Stimulated activated naive CD4-positive, alpha-beta T cell (primary cell): ENCODE measurements at regions not wholly inside any gene's neighbourhood (a gene's known extent, or its start where the extent isn't known, plus 50 kb on each side); places are given as distances from the start of the nearest gene placed in this dataset.

Experiments
- DNase-seq, 6 experiments: peaks; one replicate each; lab custom pipeline; 2025; lab: John Stamatoyannopoulos, UW

DNA sequence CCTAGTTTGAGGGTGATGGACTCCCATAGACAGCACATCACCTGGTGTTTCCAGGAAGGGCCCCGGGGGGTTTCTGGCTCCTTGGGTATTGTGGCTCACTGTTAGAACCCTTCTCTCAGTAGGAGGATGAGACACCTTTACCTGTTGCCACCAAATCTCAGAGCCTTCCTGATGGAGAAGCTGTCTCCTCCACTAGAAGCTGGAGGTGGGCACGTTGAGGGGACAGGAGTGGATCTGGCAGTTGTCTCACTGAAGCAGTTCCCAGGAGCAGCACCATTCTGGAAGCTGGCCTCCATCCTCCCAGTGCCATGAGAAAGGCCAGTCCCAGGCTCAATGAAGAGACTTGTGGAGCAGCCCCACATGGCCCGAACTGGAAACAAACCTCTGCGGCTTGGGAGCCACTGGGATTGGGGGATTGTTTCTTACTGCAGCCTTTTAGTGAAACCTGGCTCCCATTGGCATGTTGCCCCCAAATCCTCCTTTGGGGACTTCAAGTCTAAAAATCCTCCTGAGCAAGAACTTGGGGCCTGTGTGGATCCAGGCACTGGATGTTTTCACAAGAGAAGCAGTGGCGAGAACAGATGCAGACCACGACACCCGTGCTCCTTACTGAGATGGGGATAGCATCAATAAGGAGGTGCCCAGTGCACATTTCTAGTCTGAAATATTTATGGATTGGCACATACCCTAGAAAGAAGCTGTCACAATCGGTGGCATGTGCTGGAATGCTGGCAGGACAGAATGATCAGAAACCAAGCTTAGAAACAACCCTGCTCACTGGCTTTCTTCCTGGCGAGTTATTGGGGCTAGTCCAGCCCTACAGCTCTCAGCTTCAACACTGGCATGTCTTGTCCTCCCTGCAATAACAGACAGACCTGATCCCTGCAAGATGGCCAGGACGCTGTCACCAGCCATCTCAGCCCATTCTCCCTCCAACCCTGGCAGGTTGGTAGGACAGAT is 223.7 kb upstream of the AJAP1 start:
- DNase-seq = no peak

DNA sequence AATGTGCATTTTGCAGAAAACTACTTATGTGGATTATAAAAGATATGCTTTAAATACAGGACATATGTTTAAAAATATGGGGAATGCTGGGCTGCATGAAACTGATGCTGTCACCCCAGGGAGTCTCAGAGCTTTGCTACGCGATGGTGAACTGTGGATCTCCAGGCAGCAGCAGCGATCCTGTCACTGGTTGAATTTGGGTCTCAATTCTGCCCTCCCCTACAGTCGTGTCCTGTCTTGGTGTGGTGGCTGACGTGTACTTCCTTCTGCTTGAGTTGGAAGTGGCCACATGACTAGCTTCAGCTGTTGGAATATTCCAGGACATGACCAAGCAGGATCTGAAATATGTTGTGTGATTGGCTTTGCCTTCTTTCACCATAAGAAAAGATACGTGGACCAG is 222.9 kb upstream of the AJAP1 start:
- DNase-seq = no peak

DNA sequence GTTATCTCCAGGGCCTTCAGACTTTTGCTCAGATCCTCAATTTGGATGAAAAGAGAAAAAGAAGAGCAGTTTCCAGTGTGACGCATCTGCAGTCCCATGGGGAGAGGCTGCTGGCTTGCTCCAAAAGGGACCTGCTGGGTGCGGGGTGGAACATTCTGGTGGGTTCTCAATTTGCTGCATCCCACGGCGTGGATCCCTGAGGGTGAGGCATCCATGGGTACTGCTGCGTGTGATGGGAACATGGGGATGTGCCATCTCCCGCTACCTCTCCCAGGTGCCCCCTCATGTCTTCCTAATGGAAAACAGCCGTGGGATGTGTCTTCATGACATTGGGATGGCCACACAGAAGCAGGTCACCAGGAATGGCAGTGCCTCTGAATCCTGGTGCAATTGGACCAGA is 221.3 kb upstream of the AJAP1 start:
- no peak for DNase-seq

DNA sequence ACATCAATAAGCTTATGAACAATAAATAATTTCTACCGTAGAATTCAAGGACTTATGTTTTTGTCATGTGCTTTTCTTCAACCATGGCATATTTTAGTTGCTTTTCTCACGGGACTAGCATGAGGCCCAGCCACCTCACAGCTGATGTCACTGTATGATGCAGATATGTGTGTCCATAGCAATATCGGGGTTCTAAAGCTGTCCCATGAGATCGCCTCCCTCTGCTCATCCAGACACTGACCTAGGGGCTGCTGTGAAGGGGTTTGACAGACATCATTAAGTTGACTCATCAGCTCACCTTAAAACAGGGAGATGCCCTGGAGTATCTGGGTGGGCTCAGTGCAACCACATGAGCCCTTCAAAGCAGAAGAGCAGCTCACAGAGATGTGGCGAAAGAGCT is 210.3 kb upstream of the AJAP1 start:
- DNase-seq = no peak

DNA sequence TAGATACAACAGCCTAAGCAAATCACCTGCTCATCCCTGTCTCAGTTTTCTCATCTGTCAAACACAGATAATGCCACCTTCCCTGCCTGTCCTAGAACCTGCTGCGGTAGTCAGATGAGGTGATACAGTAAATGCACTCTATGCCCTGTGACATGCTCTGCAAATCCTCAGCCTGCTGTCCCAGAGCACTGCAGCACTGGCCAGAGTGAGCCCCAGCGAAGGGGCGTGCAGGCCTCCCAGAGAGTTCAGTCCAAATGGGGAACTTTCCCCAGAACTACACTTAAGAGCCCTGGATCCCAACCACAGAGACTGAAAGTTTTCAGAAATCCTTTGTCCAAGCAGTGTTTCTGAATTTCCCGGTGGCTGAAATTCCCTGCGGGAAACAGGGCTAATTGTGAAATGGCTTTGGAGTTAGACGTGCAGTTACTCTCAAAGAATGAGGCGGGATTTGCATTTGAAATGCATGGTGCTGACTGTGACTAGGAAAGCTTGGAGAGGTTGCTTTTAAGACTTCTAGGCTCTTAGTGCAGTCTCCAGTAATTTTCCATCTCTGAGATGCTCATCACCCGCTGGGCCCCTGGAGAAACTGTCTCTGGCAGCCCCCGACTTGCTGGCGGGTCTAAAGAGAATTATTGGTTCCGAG is 206.5 kb upstream of the AJAP1 start:
- DNase-seq = no peak

DNA sequence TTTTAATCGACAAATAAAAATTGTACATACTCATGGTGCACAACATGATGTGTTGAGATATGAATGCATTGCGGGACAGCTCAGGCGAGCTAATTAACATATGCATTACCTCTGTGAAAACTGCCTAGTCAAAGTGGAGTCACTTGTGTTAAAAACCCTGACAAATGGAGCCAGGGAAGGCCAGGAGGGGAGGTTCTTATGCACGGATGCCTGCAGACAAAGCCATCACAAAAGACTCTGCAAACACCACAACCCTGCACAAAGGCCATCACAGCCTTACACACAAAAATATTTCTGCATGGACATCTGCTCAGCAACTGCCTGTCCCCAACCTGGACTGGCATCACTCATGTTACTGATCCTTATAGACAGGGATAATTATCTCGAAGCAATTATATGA is 204.4 kb upstream of the AJAP1 start:
- no peak for DNase-seq

DNA sequence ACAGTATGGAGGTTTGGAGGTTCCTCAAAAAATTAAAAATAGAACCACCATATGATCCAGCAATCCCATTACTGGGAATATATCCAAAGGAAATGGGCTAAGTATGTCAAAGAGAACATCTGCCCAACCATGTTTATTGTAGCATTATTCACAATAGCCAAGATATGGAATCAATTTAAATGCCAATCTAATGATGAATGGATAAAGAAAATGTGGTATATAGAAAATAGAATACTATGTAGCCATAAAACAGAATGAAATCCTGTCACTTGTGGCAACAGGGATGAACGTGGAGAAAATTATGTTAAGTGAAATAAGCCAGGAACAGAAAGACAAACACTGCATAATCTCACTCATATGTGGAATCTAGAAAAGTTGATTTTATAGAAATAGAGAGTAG is 201.7 kb upstream of the AJAP1 start:
- no peak for DNase-seq

DNA sequence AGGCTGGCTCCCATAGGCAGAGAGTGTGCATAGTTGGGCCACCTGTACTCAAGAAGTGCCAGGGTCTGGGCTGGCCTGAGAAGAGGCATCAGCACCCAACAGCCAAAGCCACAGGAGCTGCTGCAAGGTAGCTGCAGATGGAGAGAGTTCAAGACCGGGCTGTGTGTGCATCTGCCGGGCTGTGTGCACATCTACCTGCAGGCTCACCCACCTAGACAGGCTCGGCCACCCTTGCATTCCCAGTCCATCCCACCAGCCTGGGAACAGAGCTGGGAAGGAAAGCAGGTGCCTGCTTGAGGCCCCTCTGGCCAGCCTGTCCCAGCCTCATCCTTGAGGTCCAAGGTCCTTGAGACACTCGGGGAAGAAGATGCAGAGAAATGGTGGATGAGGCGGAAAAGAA is 194.4 kb upstream of the AJAP1 start:
- DNase-seq = no peak

DNA sequence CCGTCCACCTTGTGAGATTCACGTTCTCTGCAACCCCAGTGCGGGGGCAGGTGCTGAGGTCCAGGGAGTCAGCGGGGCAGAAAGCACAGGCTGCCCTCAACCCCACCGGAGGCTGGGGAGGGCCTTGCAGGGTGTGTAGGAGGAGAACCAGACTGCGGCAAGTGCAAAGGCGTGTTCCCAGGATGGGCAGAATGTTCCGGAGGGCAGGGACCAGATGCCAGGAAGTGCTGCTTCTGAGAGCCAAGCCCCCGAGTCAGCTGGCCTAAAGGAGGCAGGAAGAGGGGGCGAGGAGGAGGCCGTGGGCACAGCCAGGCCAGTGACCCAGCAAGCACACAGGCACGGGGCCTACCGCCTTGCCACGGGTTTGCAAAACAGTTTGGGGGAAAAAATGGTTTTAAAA is 193.8 kb upstream of the AJAP1 start:
- DNase-seq = no peak

DNA sequence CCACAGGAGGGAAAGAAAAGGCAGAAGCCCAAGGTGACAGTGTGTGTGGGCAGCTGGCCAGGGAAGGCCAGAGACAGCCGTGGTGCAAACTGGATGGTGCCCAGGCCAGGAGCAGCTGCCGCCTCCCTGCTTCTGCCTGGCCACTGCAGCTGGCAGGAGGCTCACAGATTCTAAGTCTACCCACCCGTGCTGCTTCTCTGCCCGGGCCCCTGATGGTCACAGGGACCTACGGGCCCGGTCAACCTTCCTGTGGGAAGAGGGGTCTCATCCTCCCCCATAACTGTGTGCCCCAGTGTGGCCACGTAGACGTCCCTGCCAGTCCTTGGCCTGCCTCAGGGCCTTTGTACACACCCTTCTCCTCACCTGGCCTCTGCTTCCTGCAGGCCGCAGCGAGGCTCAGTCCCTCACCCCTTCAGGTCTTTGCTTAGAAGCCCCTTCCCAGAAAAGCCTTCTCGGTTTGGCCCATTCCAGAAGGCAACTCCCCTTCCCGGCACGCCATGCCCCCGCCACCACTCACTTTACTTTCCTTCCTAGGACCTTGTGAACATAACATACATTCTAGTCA is 192.6 kb upstream of the AJAP1 start:
- no peak for DNase-seq

DNA sequence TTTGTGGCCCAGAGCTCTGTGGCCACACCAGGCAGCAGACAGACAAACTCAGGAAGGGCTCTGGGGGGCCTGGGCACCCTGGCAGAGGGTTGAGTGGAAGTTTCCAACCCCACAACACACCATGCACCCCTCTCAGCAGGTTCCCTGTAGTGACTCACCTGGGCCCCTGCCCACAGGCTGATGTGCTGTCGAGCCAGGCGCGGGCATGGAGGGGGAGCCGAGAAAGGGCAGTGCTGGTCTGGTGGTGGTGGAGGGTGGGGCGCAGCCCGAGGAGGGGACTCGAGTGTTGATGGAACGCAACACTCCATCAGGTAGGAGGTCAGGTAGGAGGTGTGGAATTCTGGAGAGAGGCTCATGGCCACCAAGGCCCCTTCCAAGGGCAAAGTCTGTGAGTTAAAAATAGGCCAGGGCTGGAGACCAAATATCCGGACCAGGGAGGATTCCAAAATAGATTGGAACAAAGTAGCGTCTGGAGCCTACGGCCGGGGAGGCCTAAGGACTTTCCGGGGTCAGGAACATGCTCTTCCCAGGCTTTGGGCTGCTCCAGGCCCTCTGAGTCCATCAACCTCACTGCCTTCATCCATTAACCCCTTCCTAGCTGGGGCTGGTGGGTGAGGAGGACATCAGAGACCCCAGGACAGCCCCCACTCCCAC is 191.5 kb upstream of the AJAP1 start:
- no peak for DNase-seq

DNA sequence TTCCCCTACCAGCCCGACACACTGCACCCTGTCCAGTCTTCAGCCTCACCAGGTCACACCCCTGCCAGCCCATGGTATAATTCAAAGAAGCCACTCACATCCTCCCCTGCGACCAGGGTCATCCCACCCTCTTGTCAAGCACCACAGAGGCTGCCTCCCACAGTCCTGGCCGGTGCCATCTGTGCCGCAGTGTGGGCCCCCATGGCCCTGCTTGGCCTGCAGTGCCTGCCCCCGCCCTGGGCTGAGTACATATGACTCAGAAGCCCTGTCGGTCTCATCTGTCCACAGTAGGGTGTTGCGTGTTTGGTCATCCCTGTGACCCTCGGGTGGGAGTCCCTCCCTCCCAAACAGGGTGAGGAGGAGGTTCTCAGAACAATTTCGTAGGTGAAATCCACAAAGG is 190.8 kb upstream of the AJAP1 start:
- DNase-seq = no peak

DNA sequence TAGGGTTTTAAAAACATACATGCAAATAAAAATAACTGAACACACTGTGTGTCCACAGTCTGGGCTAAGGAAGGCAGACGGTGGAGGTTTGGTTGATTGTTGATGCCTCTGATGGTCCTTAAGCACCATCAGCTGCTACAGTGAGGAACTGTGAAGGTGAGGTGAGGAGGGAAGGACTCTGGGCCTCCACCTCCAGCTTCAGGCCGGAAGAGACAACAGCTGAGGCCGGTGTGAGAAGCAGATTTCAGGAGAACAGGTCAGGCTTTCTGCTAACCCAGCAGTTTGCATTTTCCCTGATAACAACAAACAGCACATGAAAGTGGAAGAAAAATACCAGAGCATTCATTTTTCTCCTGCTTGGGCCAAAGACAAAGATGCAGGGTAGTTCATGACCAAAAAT is 189.9 kb upstream of the AJAP1 start:
- no peak for DNase-seq

DNA sequence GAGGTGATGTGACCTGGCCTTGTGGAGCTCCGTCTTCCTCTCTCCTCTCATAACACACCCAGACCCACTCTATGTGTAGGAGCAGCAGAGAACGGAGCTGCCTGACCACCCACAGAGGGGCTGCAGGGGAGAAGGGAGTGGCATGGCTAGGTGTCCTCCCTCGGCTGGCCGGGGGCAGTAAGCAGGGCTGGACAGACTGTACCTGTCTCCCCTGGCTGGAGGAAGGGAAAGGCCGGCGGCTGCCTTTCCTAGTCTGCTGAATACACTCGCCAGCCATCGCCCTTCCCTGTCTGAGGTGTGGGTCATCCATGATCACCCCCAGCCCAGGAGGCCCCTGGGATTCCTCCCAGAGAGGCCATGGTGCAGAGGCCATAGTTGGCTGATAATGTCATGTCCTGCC is 187.2 kb upstream of the AJAP1 start:
- DNase-seq = no peak

DNA sequence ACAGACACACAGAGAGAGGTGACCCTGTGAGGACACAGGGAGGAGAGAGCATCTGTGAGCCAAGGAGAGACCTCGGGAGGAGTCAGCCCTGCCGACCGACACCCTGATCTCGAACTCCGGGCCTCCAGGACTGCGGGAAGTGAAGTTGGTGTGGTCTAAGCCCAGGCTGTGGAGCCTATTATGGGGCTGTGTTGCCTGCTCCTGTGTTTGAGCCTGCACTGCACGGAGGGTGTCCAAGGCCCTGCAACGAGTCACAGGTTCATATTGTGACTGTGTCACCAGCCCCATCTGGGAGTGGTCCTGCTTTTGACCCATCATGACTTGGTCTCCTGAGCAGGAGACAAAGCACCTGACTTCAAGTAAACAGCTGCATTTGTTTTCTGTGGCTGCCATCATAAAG is 186.0 kb upstream of the AJAP1 start:
- no peak for DNase-seq

DNA sequence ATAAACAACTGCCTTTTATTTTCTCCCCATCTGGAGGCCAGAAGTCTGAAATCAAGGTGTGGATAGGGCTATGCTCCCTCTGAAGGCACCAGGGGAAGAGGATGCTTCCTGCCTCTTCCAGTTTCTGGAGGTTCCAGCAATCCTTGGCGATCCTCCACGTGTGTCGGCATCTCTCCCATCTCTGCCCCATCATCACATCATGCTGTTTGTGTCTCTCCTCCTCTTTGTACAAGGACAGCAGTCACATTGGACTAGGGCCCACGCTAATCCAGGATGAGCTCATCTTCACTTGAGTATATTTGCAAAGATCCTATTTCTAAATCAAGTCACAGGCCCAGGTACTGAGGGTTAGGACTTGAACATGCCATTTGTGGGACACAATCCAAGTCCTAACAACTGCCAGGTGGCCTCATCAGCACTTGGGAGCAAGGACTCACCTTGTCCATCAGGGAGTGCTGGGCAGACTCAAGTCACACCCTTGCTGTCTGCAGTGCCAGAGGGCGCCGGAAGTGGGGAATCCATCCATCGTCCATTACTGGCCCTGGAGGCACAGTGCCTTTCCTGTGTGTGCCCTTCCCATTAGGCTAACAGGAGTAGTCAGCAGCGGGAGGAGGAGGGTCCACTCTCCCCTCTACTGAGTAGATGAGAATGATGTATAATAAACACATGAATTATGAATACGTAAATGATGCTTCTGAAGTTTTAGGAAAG is 185.4 kb upstream of the AJAP1 start:
- DNase-seq = no peak

DNA sequence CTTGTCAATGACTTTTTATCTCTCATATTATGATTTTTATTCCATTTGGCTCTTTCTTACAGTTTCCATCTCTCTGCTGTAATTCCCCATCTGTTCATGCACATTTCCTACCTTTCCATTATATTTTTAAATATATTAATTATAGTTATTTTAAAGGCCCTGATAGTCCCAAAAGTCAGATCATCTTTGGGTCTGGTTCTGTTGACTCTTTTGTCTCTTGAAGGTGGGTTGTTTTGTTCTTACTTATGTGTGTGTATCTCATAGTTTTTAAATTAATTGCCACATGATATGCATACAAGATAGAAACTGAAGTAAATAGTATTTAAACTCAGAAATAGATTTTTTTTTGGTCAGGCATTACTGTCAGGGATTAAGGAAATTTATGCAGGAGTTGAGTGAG is 178.0 kb upstream of the AJAP1 start:
- DNase-seq = peak in 1 of 6 experiments; percentile 1

DNA sequence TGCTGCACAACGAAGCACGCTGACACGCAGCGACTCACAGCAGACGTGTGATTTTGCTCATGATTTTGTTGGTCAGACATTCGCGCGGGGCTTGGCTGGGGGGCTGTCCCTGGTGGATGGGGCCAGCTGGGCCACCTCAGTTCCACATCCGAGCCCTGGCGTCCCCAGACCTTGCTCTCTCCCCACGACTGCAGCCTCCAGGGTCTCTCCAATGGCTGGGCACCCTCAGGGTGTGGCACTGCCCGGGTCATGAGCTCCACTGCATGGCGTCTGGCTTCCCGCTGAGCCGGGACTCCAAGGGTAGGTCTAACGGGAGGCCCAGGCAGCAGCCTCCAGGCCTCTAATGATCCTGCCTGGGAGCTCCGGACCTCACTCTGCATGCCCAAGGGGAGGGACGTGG is 173.0 kb upstream of the AJAP1 start:
- no peak for DNase-seq

DNA sequence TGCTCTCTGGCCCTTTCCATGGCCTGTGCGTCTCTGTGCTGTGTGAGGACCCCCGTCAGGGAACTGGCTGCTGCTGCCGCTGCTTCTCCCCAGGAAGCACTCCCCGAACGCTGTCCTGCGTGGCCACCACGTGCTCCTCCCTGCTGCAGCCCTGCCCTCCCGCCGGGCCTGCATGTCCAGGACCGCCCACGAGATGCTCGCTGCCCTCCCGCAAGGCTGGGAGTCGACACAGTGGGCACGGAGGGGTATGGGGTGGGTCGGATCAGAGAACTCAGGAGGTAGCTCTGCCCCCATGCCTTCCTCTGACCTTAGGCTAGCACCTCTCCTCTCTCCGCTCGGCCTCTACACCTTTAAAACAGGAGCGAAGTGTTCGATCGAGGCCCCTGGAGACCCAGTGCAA is 171.9 kb upstream of the AJAP1 start:
- DNase-seq = no peak

DNA sequence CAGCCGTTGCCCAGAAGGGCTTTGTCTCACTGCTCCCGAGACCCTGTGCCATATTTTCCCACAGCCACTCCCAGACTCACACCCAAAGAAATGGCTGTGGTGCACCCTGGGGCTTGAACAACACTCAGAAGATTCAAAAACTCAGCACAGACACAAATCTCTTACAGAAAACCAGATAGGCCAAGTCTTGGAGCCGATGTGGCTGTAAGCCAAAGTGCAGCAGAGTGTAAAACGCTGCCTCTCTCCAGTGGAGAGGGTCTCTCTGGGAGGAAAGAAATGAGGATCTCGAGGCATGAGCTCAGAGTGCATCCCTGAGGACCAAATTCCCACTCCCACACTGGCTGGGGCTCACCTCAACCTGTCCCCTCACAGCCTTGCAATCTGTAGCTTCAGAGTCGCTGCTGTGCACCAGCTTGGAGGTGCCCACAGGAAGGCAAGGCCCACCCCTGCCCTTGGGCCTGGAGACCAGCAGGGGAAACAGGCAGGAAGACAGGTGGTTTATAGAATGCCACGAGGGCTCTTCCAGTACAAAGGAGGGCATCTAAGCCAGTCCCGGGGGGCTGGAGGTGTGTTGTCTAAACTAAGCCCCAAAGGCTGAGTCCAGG is 171.3 kb upstream of the AJAP1 start:
- no peak for DNase-seq

DNA sequence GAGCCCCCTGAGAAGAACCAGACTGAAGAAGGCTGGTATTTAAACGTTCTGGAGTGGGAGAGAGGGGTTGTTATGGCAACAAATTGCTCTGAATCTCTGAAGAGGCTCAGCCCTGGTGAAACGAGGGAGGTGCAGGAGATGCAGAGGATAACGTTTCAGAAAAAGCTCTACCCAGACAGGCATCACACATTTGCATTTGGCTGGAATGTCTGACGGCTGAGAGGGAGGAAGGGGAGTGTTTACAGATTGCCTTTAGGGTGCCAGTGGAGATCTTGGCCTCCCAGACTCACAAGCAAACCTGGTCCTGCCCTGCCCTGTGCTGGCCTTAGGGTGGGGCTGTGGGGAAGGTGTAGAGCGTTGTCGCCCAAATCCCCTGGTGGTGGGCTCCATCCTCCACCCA is 169.0 kb upstream of the AJAP1 start:
- DNase-seq = no peak

DNA sequence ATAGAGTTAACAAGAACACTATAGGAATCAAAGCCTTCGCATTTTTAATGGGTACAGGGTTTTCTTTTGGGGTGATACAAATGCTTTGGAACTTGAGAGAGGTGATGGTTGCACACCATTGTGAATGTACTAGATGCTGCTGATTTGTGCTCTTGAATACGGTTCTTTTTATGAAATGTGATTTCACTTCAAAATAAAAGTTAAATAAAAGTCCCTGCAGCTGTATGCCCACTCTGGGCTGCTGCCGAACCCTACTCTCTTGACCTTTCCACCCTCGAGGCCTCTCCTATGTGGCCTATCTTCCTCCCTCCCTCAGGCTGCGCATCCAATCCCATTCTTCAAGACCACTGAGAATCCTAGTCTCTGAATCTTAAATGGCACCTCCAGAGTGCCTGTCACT is 168.5 kb upstream of the AJAP1 start:
- no peak for DNase-seq
